NOMO-1 (cell line): ENCODE measurements at regions not wholly inside any gene's neighbourhood (a gene's known extent, or its start where the extent isn't known, plus 50 kb on each side); places are given as distances from the start of the nearest gene placed in this dataset.
A peak's percentile ranks its signal among the peaks of the same experiment; 100 is the strongest.

ENCODE experiments used
- DNase-seq, 2 experiments: peaks; one replicate each; lab custom pipeline; 2025; ENCODE audit not compliant: unreplicated experiment in 2 of 2; lab: John Stamatoyannopoulos, UW

DNA sequence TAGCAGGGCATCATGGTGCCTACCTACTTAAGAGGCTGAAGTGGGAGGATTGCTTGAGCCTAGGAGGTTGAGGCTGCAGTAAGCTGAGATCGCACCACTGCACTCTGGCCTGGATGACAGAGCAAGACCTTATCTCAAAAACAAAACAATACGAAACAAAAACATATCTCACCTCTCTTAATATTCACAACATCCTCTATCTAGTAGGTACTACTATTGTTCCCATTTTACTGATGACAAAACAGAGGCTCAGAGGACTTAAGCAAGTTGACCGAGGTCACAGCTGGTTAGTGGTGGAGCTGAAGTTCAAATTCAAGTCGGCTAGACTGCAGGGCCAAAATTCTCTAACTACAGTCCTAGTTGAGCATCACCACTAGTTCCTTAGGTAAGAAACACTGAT, 172.3 kb upstream of the EEA1 start:
- DNase-seq, result no peak

DNA sequence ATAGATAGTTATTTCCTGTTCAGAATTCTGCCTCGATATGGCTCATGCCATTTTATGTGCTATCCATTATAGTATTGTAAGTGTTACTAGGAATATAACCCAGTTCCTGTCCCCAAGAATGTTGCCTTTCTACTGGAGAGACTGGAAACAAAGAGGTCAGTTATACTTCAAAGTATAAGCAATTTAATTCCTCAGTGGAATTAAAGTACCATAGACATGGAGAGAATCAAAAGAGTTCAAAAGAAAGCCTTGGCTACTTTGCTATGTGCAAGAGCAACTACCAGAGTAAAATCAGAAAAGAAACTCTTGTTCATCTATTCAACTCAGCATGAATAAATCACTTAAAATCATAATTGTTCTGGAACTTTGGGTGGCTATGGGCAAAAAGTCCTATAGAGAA, 173.2 kb upstream of the EEA1 start:
- DNase-seq, result no peak

DNA sequence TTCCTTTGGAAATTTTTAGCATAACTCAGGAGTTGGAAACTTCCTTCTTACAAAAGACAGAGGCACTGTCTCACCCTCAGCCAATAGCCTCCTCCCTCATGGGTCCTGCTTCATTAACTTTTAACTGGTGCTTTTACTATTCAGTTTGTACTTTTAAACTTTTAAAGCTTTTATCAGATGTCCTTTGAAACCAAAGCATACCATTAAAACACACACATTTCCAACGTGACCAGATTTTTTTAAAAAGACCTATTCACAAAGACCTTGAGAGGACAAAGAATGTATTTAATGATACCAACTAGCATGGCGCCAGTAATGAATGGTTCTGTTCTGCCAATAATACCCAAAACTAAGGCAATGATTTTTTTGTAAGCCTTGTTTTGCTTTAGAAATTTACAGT, 173.6 kb upstream of the EEA1 start:
- no peak for DNase-seq

DNA sequence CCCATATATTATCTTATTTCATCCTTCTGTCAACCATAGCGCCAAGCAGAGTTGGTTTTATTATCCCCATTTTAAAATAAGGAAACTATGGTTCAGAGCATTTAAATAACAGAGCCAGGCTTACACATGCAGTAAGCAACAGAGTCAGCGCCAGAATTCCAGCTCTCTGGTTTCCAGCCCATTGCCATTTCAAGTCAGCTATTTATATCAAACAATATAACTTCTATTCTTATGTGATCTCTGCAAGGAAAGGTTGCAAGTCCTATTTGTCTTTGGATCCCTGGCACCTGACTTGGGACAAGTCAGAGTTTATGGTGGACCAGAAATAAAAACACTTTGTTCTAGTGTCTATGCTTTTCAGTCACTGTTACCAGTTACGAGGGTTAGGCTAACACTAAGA, 174.1 kb upstream of the EEA1 start:
- DNase-seq, result no peak

DNA sequence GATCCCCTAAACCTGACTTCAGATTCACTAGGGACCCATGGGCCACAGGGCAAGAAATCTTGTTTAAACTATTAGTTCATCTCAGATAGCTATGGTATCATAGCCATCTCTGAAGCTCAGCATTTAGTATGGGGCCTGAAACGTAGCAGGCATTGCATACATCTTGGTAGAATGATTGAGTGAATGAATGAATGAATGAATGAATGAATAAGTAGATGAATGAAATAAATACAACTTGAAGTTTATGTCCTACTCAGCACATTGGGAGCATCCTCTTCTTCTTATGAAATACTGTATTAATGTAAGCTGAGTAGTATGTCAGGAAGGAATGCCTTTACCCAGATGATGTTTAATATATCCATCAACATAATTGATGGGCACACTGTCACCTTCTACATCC, 175.4 kb upstream of the EEA1 start:
- no peak for DNase-seq

DNA sequence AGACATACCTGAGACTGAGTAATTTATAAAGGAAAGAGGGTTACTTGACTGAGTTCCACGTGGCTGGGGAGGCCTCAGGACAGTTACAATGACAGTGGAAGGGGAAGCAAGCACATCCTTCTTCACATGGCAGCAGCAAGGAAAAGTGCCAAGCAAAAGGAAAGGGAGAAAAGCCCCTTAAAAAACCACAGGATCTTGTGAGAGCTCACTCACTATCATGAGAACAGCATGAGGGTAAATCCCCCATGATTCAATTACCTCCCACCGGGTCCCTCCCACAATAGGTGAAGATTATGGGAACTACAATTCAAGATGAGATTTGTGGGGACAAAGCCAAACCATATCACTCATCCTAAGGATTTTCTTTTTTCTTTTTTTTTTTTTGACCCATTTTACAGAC, 177.8 kb upstream of the EEA1 start:
- DNase-seq, result no peak

DNA sequence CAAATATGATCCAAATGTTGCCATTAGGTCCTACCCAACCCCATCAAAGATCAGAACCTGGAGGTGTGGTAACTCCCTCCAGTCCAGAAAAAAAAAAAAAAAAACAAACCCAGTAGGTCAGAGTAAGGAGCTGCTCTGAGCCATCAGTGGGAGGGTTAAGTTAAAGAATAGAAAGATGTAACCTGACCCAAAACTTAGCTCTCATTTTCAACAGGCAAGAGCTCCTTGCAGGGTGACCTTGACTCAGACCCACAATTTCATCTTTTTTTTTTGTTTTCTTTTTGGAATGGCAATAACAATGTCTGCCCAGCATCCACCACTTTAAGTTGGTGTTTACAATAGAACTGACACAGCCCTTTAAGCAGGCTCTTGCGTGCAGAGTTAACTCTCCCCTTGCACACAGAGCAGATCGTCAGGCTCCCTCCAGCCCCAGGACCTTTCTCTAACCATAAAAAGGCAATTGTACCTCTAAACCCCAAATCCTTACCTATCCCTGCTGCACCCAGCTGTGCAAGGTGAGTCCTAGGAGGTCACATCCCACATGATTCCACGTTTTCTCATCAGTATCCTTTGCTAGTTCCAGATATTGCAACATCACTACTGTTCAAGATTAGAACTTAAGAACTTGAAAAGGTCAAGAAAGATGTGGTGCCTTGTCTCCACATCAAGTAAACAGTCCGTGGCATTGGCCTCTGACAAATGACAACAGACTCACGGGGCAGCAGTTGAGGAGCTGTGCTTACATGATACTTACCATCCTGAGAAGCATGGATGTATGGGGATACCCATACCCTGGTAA, 178.6 kb upstream of the EEA1 start:
- DNase-seq, result no peak

DNA sequence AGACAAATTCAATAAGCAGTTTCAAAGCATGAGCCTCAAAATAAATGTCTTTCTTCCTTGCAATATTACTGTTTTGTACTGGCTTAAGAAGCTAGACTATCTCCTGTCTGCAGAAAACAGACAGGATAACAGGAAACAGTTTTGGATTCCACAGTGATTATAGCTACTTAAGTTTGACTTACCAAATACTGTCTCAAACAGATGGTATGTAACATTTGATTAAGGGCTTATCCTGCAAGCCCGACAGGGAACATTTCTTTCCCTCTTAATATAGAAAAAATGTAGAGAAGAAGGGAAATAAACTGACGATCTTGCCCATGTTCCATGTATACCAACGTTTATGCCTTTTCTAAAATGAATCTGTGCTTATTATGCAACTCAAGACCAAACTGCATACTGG, 179.9 kb upstream of the EEA1 start:
- DNase-seq, result no peak

DNA sequence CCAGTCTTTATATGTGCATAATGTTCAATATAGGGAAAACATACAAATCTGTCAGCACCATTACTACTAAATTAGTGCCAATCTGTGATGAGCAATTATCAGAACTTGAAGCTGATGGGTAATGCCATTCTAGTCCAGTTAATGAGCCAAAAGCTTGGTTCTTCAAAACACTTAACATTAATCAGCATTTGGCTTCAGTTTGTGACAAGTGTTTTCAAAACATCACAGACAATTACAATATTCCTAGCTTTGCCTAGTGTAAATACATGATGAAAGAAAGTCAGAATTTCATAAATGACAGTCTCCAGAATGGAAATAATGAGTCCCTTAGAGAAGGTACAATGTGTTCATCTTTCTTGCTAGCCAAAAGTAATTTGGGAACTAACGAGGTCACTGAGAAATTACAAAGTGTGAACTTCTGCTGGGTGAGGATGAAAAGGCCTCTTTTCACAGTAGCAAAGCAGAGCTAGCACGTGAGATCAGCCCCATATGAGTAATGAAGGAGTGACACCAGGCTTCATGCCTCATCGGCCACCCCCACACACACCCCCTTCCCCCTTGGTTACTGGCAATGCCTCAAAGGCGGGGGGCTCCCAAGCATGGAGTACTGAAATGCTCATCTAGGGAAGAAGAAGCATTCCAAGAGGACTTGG, 180.6 kb upstream of the EEA1 start:
- DNase-seq, result no peak

DNA sequence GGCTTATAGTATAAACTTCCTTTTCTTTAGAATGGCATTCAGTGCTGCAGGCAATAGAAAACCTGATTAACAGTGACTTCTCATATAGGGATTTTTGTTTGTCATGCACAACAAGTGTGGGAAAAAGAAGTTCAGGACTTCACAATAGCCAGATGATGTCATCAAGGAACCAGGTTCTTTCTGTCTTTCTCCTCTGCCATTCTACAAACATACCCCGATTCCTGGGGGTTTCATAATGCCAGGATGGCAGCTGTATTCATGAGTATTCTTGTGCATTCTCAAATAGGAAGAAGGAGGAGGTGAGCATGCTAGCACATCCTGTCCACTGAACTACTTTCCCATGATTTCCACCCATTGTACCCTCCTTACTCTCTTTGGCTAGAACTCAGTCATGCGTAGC, 182.7 kb upstream of the EEA1 start:
- DNase-seq, result no peak

DNA sequence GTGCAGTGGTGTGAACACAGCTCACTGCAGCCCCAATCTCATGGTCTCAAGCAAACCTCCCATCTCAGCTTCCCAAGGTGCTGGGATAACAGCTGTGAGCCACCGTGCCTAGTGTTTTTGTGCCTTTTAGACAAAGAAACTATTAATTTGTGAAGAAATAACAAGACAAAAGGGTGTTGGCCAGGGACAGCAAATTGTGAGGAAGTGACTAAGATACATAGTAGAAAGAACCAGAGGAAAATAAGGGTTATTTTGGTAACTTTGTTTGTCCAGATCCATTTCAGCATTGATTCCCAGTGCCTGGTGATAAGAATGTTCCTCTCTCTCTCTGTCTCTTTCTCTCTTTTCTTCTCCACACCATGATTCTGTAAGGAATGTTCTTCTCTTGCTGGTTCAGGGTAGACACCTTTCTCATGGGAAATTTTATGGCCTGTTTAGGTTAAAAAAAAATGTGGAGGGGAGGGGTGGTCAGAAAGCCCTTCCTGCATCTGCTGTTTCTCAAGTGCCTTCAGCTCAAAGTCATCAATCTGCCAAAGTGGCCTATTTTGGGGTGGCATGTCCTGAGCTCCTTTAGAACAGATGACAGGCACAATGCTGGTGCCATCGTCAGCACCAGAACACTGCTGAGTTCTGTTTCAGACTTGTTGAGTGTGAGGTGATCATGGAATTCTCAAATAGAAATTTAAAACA, 184.4 kb upstream of the EEA1 start:
- peak; percentile 66 for DNase-seq

DNA sequence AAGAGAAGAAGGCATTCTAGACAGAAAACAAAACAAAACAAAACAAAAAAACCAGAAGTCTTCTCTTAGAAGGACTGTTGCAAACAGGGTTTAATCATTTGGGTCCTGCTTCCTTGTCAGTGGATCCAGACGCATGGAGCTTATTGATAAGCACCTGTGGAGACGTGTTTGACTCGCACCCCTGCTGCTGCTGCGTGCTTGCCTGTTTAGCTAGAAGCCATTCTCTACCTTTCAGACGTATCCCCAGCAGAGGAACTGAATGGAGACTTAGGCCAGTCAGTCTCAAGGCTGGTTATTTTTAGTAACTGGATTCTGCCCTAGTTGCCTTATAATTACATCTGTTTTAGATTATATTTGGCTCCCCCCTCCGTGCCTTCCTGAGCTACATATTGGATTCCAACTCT, 186.1 kb upstream of the EEA1 start:
- no peak for DNase-seq

DNA sequence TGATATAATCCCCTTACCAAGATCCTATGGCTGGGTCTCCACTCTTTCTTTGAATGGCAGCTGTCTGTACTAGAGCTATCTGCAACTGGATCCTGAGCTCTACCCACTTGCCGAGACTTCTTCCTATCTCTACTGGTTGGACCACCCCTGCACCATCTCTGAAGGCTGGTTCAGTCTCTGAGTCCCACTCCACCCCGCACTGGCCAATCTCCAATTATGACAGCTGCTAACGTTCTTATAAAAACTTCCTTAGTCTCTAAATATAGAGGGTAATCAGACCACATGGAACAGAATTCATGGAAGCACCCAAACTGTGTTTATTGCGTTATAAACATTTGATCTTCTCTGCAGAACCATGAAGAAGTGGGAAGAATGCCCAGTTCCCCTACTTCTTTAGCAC, 186.6 kb upstream of the EEA1 start:
- no peak for DNase-seq

DNA sequence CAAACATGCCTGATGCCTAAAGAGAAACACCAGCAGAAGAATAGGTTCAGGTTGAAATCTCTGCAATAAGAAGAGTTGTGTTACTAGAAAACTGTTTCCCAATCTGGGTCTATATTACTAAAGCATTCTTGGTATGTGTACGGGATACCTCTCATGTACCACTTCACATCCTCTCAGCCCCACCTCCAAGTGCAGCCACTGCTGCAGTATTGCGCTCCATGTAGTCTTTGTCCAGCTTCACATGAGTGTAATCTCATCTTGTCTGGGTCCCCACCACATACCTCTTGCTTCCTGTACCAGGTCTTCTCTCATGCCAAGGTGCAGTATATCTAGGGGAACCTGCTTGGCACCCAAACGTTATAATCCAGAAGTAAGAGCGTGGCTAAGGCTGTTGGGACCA, 187.5 kb upstream of the EEA1 start:
- DNase-seq, result no peak

DNA sequence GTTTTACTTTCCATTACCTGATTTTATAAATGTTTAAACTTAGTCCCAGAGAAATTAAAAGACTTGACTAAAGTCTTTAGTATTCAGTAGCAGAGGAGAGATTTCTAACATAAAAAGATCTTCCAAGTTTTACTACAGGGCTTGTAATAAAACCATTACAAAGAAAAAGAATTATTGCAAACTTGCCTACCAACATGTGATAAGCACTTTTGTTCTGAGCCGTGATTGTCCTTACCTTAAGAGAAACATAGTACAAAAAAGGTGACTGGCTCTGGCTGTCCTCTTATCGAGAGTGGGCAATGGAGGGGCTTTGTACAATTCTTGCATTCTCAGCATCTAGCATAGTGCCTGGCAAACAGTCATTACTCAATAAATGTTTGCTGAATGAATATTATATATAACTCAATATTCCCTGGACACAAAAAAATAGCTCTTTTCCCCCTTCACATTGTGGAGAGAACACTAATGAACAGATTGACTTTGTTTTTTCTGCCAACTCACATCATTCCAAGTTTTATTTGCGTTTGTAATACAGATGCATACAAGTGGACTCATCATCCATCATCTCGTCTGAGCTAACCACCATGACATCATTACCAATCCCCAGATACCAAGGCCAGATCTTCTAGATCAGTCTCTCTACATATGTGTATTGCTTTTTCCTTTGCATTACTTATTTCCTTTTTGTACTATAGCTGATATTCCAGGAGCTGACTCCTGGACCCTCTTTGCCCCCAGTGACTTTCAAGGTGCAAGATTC, 192.8 kb upstream of the EEA1 start:
- DNase-seq, result no peak

DNA sequence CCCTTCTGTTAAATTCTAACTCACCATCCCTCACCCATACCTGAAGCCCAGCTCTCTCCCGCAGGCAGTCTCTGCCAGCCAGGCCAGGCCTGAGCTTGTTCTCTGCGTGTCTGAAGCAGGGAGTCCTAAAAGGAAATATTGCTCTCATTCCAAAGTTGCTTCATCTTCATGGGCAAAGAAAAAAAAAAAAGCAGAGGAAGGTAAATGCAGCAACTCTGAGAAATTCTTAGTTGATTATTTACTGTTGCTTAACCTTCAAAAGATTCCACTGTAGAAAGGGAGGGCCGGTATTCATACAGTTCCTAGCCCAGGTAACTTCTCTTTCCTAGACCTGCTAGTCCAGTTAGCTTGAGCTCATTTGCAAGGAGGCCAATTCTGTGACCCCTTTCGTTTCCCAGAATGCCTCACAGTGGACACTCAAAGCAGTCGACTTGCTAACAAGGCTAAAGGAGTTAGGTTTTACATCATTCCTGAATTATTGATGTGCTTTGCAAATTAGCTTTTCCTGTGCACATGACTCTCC, 193.5 kb upstream of the EEA1 start:
- DNase-seq, result peak in 1 of 2 experiments; percentile 16

DNA sequence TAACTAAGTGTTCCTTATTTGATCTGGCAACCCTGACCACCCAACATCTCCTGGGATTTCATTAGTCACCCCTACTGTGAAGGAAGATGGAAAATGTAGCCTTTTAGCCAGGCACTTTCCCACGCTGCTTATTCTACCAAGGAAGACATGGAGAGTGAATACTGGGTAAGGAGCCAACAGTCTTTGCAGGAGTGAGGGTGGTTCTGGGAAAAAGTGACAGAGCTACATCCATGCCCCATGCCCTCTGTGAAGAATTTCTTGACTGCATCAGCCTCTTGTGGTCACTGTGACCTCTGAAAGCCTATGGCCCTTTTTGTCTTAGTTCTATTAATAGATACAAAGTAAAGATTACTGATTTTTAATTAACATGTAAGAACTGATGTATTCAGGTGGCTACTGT, 196.0 kb upstream of the EEA1 start:
- no peak for DNase-seq

DNA sequence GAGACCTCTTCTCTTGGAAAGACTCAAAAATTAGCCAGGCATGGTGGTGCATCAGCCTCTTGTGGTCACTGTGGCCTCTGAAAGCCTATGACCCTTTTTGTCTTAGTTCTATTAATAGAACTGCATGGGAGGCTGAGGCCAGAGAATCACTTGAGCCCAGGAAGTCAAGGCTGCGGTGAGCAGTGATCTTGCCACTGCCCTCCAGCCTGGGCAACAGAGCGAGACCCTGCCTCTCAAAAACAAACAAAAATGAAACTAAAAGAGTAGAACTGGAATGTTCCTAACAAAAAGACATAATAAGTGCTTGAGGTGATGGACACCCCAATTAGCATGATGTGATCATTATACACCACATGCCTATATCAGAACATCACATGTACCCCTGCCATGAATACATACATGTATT, 197.0 kb upstream of the EEA1 start:
- no peak for DNase-seq

DNA sequence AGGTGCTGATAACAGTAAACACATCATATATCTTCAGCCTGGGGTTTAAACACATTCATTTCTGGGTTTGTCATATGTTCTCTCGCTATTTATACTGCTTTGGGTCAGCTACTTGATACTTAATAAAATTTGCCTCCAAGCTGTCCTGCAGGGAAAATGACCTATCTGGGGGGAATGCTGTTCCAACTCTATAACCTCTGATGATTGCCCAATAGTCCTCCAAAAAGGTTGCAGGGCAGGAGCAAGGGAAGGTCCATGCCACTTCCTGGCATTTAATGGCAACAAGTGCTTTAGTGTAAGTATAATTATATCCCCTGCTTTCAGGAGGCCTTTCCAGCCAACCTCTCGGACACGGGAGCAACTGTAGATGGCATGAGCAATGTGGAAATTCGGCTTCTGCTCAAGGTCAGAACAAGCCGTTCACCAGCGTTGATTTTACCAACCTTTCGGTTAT, 198.0 kb upstream of the EEA1 start:
- no peak for DNase-seq

DNA sequence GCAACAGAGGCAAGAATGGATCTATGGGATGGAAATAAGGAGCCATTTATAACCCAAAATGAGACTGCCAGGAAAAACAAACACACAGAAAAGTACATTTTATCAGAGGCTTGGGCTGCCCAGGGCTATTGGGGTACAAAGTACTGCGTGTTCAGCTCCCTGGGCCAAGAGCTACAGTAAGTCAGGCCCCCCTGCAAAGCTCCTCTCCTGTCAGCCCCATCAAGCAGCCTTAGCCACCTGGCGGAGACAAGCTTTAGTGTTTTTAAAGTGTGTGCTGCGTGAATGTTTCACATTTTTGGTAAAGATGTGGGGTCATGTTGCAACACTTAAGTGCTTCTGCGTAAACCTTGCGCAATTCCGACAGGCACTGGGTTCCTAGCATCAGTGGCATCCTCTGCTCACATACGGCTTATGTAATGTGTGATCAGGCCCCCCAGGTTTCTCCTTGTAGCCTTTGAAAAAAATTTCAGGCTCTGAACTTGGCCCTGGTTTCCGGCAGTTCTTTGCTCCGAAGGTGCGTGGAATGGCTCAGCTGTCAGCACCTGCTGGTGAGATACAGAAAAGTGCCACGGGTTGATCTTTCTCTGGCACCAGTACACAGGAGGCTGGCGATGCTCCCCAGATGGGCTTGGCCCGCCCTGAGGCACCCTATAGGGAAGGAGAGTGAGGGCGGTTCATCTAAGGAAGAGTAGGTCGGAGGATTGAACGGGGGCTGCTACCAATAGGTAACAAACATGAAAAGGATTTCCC, 198.7 kb upstream of the EEA1 start:
- peak; percentile 87 to 91 for DNase-seq
